Forelimb muscle (tissue), 1 donor: ENCODE measurements at regions not wholly inside any gene's neighbourhood (a gene's known extent, or its start where the extent isn't known, plus 50 kb on each side); places are given as distances from the start of the nearest gene placed in this dataset.
"Not testable (repeated sequence)": the region's sequence is repeated elsewhere in the genome, so short reads cannot be mapped to it uniquely, and the experiment has no call there.

Experiments
- DNase-seq: peaks from one replicate; pipeline ENCODE4 v3.0.0-alpha.2; 2013; ENCODE audit warnings: low read depth

DNA sequence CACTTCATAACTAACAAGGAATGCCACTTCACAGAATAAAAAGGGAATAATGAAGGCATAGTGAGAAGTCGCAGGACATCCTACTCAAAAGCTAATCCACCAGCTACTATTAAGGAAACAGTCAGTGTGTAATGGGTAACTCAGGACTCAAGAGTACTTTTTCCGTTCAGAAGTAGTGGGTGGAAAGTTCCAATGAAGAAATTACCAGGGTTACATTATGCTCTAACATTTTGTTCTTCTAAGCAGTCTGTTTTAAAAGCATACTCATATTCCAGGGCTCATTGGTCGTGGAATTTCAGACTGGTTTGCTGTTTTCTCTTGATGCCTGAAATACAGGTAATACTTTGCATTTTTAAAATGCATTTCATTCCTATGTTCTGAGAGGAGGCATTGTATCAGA, 222.4 kb upstream of the IRS2 start:
- DNase-seq = no peak

DNA sequence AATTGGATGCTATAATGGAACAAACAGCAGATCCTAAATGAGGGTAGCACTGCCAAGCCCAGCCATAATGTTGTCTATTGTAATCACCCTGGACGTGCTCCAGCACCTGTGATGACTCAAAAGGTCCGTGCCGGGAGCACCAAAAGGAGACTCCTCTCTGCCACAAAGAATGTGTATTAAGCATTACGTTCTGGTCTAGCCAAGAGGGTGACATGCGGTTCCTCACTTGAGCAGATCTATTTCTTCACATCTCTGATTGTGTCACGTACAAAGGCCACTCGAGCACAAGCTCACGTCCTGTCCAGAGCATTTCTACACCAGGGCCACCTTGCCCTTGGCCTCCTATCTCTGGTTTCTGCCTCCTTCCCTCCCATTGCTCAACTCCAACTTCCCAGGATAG, 219.9 kb upstream of the IRS2 start:
- no peak for DNase-seq

DNA sequence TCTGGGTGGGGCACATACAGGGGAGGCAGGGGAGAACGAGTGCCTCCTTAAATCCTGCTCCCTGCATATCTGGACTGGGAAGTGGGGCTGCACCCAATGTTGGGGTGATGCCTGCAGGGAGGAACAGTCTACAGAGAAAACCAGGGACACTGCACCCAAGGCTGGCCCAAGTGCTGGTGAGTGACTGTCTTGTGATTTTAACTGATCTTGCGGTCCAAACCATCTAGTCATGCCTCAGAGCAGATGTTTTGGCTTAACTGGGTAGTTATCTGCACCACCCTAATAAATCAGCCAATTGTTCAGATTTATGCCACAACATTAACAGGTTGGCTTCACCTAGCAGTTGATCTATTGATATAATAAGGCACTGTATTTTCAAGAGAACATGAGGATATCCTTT, 219.2 kb upstream of the IRS2 start:
- no peak for DNase-seq

DNA sequence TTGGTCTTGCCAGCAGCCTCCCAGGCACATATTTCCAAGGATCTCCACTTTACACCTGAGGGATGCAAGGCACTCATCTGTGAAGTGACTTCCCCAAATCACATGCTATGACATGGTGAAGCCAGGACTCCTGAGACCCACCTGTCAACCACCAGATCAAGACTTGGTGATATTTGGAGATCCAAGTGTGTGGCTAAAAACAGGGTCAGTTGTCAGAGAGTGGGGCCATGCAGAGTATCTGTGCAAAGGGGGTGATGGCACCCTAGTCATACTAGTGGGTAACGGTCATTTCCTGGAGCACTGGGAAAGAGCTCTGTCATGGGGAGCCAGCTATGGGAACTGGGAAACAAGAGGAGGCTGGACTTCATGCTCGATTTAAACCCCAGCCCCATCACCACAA, 218.4 kb upstream of the IRS2 start:
- no peak for DNase-seq

DNA sequence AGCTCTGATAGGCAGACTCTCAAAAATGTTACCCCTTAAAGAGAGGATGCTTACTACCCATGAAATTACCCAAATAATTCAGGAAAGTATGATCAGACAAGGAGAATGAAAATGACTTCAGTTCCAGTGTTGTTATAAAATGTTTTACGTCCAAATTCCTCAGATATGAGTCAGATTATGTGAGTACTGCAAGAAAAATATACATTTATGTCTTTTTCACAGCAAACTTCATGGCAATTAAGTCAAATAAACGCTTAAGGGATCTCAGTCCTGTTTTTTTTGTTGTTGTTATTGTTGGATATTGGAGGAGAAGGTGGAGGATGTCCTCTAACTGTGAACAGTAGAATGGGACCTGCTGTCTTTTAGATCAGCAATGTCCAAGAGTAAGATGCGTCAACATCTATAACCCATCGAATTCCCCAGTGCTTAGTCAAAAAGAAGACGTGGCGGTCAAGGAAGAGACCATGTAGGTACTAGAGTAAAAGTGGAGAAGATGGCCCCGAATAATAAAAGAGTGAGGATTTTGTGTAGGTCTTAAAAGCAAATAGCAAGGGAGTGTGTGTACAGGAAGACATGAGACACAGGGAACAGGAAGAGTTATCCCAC, 215.4 kb upstream of the IRS2 start:
- DNase-seq = no peak

DNA sequence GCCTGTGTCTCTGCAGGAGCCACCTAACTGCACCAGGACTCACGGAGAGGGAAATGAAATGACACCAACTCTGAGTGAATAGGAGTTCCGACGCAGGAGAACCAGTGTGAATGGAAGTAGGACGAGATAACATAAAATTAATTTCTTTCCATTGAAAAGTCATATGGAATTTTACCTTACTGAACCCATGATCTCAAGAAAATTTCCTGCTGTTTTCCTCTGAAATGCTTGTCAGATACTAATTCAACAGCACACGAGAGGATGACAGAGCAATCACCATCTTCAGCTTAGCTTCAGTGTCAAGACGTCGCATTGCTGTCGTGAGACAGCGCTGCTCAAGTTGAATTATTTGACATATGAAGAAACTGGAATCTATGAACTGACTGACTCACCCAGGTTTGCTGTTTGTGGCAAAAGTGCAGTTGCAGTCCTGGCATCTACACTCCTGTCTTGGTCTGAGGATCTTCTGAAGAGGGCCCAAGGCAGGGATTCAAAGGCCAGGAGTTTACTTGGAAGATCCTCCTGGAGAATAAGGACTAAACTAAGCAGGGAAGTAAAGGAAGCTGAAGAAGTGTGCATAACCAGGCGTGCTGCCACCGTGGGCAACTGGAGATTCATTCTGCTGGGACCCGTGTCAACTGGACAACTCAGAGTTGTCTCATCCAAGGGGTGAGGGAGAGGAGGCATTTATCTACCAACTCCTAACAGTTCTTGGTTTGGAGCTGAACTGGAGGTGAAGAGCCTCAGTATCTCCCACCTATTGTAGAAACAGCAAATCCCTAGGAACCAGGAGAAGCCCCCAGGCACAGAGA, 214.4 kb upstream of the IRS2 start:
- no peak for DNase-seq

DNA sequence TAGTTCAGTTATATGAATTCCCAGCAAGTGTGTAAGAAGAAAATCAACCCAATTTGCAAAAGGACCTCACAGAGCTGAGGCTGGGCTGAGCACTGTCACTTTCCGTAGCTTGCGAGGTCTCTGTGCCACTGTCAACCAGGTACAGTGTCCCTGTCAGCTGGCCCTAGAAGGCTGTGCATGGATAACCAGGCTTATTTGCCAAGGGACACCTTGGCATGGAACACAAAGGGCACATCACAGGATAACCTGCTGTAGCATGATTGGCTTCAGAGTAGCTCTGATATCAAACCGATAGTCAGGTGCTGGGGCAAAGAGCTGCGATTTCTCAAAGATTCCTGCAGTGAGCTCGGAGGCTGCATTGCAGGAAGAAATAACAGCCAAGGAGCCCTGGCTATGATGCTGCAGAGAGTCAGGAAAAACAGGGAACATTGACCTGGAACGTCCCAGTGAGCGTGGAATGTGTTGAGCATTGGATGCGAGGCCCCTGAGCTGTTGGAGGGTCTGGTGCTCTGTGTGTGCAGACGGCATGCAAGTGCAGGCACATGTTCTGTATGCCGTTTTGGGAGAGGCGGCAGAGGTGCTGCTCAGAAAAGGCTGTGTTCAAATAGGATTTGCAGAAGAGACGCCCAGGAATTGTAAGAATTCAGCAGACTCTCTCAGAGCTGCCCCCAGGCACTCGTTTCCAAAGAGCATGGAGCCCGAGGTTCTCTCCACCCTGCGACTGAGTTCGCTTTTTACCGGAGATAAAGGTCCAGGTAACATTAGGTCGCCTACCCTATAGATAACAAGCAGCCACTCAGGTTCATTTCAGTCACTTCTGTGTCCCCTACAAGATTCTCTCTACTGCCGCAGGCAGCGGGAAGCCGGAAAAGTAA, 213.5 kb upstream of the IRS2 start:
- no peak for DNase-seq

DNA sequence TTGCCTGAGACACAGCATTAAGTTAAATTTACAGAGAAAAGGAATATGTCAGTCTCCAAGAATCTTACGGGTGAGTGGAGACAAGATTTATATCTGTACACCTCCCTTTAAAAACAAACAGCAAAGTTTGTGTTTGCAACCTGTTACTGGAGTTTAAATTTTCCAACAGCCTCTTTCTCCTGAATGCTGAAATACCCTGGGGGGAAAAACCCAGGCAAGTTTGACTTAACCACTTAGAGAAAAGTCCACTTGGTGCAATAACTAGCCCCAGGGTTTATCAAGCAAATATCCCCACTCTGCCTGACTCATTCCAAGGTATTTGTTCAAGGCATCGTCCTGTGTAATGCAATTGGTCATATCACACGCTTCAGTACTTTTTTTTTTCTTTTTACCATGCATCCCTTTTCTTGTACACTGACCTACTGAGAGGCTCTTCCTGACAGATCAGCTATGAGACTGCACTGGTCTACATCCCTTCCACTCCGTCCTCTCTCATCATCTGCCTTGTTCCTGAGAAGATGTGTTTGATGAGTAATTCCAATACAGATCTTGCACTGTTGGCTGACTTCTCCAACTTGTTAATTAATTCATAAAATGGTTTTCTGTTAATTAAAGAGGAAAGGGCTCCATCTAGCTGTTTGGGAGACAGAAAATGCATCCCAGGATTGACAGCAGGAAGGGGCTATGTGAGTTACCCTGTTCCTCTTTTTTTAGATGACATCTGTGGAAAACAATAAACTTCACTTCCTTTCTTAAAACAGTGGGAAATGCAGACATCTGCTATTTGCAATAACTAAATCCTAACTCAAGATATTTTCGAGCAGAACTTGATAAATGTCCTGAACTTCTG, 212.5 kb upstream of the IRS2 start:
- no peak for DNase-seq

DNA sequence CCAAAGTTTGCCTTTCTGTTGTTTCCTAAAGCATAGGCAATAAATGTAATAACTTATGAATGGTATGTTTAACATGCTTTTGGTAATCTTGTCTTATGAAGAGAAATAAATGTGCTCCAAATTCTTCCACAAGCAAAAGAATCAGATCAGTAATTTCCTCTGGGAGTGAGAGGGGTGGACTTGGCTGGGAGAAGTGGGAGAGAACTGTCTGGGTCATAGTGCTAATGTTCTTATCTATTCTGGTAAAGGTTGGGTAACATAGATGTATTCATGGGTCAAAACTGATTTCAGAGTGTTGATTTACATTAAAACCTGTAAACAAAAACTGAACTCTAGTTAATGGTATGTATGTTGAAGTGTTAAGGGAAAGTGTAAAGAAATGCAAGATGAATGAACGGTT, 211.7 kb upstream of the IRS2 start:
- no peak for DNase-seq

DNA sequence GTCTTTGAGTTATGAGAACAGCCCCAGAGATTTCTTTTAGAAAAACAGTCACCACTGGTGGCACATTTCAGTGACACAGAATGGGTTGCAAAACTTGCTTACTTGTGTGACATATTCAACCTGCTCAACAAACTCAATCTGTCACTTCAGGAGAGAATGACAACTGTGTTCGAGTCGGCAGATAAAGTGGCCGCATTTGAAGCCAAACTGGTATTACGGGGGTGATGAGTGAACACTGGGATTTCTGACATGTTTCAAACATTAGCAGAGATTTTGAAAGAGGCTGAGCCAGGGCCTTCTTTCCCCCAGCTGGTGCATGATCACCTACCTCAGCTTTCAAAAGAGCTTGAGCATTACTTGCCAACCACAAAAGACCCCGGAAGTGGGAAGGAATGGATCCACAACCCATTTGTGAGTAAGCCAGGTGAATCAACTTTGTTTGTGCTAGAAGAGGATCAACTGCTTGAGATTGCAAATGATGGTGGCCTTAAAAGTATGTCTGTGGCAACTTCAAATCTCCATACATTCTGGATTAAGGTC, 210.7 kb upstream of the IRS2 start:
- not testable (repeated sequence) for DNase-seq

DNA sequence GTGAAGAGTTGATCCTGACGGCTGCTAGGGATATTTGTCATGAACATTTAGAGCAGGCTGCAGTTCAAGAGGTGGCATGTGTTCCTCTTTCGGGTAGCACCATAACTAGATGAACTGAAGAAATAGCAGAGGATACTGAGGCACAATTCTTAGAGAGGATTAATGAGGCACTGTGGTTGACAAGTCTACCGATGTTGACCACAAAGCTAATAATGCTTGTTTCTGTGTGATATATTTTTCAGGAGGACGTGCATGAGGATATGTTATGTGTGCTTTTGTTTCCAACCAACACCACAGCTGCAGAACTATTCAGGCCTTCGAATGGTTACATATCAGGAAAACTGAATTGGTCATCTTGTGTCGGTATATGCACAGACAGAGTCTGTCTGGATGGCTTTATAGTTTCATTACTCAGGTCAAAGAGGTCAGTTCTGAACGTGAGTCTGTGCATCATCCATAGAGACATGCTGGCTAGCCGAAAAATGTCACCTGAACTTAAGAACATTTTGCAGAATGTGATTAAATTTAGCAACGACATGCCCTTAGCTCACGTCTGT, 210.1 kb upstream of the IRS2 start:
- no peak for DNase-seq

DNA sequence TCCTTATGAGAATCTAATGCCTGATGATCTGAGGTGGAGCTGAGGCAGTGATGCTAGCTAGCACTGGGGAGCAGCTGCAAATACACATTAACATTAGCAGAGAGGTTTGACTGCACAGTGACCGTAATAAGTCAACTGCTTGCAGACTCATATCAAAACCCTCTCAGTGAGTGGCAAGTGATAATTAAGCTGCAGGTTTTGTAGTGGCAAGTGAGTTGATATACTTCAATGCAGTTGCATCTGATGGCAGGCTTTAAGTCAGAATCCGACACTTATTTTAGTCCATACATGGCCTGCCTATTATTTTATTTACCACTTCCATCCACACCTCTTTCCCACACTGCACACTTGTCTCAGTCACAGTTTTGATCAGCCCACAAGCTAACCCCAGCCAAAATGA, 209.2 kb upstream of the IRS2 start:
- no peak for DNase-seq

DNA sequence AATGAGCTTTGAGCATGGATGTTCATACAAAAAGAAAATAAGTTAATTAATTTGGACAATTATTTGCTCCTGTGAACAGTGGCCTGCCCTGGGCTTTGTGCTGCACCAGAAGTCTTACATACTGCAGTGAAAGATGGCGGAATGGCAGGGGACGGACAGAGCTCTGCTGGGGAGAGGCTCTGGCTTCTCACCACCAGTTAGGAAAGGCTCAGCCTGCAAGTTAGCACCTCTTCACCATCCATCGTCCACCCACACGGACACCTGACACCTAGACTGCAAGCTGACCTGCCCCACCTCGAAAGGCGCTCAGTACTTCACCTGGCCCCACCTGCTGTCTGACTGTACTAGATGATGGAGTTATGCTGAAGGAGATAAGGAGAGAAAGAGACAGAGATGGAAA, 203.9 kb upstream of the IRS2 start:
- no peak for DNase-seq

DNA sequence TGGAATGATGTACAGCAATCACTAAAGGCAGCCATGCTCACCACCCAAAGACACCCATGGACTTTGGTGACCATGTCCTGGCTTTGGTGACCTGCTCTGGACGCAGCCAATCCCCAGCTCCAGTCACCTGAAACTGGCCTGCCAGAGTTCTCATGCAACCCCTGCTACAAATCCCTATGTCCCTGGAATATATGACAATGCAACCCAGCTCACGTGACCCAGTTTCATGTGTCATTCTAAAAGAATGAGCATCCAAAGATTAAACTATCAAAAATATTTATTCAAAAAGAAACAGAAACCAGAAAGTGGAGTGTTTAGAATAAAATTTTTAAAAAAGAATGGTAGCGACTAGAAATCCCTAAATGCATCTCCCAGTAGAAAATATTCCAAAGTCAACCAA, 203.3 kb upstream of the IRS2 start:
- DNase-seq = no peak

DNA sequence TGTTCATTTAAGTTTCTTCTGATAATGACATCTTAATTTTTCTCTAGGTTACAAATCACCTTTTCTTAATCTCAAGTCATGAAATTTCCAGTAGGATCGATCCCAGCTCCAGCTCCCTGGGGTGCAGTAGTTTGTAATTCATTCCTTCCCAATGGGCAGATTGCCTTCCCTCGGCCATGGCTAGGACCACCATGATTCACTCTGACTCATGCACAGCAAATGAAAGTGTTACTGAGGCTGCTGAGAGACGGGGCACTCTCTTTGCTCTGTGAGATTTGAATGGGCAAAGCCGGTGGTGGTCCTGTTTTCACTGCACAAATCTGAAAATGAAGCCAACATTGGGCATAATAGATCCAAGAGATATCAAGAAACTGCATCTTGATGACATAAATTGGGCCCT, 202.8 kb upstream of the IRS2 start:
- no peak for DNase-seq

DNA sequence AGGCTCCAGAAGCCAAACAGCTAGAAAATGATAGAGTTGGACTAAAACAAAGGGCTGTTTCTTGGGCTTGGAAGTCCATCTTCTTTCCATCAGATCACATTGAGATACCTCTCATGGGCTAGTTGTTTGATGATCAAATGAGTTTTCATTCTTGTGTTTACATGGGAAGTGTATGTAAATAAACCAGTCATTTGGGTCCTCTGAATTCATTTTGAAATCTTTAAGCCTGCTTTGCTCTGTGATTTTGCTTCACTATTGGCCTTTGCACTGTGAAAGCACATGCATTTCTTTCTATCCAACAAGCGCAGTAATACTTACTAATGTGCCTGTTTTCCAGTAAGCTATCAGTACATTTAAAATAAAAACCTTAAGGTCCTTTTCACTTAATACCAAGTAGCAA, 200.5 kb upstream of the IRS2 start:
- no peak for DNase-seq

DNA sequence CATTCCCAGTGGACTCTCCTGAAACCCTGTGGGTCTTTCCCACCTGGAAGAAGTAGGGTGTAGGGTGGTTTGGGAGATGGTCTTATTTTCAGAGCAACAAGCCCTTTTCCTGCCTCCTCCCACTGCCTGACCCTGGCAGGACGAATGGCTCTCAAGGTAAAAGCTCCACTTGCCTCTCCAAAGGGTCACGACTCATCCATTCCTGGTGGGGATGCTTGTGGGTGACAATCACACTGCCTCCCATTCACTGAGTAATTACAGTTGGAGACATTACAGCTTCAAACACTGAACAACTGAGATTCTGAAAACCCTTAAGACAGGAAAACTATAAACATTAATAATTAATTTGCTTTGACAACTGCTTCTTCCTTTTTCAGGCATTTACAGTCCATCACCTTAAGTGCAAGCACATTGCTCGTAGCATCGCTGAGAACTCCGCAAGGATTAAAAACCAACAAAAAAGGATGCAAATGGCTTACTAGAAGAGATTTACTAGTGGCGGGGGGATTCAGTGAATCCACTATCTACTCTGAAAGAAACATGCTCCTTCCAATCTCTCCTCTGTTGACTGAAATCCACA, 199.6 kb upstream of the IRS2 start:
- no peak for DNase-seq

DNA sequence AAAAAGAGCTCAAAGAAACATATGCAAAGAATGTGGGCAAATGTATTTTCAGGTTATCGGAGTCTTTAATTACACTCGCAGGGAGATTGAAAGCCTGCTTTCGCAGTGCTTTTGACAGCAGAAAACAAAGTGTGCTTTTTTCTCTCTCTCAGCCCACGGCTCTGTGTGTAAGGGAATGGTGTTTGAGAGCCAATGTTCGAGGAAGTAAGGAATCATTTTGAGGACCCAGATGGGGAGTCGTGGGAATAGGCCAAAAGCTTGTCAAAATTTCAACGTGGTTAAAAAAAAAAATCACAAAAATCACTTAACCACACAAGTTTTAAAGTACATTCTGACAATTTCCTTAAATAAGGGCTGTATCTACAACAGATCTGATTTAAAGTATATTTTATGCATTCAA, 197.1 kb upstream of the IRS2 start:
- DNase-seq = no peak

DNA sequence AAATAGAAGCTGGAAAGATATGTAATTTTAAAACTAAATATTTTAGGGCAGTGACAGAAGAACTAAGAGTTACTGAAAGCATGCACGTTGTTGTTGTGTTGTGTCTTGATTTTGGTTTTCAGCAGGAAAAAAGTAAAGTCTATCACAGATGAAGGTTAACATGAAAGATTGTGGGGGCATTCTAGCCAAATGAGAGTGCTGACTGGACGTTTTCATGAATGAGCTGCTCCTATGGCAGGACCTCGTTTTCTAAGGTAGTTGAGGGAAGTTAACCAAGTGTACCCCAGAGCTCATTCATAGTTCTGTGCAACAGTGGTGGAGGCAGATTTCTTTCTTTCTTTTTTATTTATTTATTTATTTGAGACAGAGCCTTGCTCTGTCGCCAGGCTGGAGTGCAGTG, 194.6 kb upstream of the IRS2 start:
- no peak for DNase-seq

DNA sequence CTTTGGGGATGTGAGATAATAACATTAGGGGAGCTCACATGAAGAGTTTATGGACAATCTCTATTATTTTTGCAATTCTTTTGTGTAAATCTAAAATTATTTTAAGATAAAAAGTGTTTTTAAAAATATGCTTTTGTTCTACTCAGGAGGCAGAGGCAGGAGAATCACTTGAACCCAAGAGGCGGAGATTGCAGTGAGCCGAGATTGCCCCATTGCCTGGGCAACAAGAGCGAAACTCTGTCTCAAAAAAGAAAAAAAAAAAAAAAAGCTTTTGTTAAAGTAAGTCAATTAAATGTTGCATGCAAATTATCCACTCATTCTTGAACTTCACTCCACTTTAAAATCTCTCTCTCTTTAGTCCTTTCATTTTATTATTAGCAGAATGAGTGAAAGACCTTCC, 193.3 kb upstream of the IRS2 start:
- not testable (repeated sequence) for DNase-seq

DNA sequence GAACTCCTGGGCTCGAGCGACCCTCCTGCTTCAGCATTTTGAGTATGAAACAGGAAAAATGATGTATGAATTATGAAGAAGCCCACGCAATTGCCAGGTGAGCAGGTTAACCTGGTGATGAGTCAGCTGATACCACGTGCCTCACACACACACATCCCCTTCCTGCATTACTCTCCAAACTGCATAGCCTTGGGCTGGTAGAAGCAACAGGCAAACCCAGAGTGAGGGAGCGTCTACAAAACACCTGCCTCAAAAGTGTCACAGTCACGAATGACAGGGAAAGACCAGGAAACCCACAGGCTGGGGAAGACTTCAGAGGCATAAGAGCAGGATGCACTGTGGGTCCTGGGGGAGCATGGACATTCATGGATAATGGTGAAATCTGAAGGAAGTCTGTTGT, 192.8 kb upstream of the IRS2 start:
- DNase-seq = no peak
